ENCODE measurements at regions not wholly inside any gene's neighbourhood (a gene's known extent, or its start where the extent isn't known, plus 50 kb on each side); places are given as distances from the start of the nearest gene placed in this dataset.

GRCh38 chr18:2201036-2201600 lies 370.2 kb downstream of the METTL4 start:
- no peak for TF ChIP-seq POLR2AphosphoS5 (IDR thresholded peaks at IDR 0.05; ENCODE audit: borderline replicate concordance, low read depth, low read length)
- TF ChIP-seq EZH2 (IDR thresholded peaks at IDR 0.05) = no peak
